ENCODE measurements at regions not wholly inside any gene's neighbourhood (a gene's known extent, or its start where the extent isn't known, plus 50 kb on each side); places are given as distances from the start of the nearest gene placed in this dataset.
"Not testable (repeated sequence)": the region's sequence is repeated elsewhere in the genome, so short reads cannot be mapped to it uniquely, and the experiment has no call there.

- DNase-seq (ENCODE audit: low read depth); H3K4me3 ChIP-seq (replicated peaks; ENCODE audit: low read depth, low read length): not testable (repeated sequence)
These were observed 83.9 kb upstream of the FRG2C start for GRCh38 chr3:75579981-75580782.

GRCh38 chr3:75582536-75582935 lies 81.6 kb upstream of the FRG2C start:
- not testable (repeated sequence) for H3K4me3 ChIP-seq (replicated peaks; ENCODE audit: low read depth, low read length); DNase-seq (ENCODE audit: low read depth)

- not testable (repeated sequence) for H3K4me3 ChIP-seq (replicated peaks; ENCODE audit: low read depth, low read length); DNase-seq (ENCODE audit: low read depth)
These were observed 81.0 kb upstream of the FRG2C start for GRCh38 chr3:75583116-75583515.

GRCh38 chr3:75587695-75588094 lies 76.4 kb upstream of the FRG2C start:
- not testable (repeated sequence) for DNase-seq (ENCODE audit: low read depth); H3K4me3 ChIP-seq (replicated peaks; ENCODE audit: low read depth, low read length)

GRCh38 chr3:75590382-75590781 lies 73.7 kb upstream of the FRG2C start:
- not testable (repeated sequence) for DNase-seq (ENCODE audit: low read depth); H3K4me3 ChIP-seq (replicated peaks; ENCODE audit: low read depth, low read length)

- DNase-seq (ENCODE audit: low read depth): not testable (repeated sequence)
These were observed 59.7 kb upstream of the FRG2C start for GRCh38 chr3:75604286-75604934.

GRCh38 chr3:75607996-75608395 lies 56.1 kb upstream of the FRG2C start:
- DNase-seq (ENCODE audit: low read depth); H3K4me3 ChIP-seq (replicated peaks; ENCODE audit: low read depth, low read length): not testable (repeated sequence)

More at GRCh38 chr3:75604286-75604934, 59.7 kb upstream of the FRG2C start:
- not testable (repeated sequence) for H3K4me3 ChIP-seq (replicated peaks; ENCODE audit: low read depth, low read length)

GRCh38 chr3:75609598-75609997 lies 54.5 kb upstream of the FRG2C start:
- DNase-seq (ENCODE audit: low read depth); H3K4me3 ChIP-seq (replicated peaks; ENCODE audit: low read depth, low read length): not testable (repeated sequence)

- no peak overlapping the region for H3K4me3 ChIP-seq (replicated peaks; ENCODE audit: low read depth, low read length)
- TF ChIP-seq CTCF (IDR thresholded peaks at IDR 0.05; ENCODE audit: low read length, missing control alignments): no peak
- no peak for DNase-seq (ENCODE audit: low read depth)
These were observed 53.4 kb upstream of the FRG2C start for GRCh38 chr3:75610773-75611172.

GRCh38 chr3:75611724-75612460 lies 52.2 kb upstream of the FRG2C start:
- H3K4me3 ChIP-seq (replicated peaks; ENCODE audit: low read depth, low read length); DNase-seq (ENCODE audit: low read depth): not testable (repeated sequence)
